PC-3 (cell line): ENCODE measurements at regions not wholly inside any gene's neighbourhood (a gene's known extent, or its start where the extent isn't known, plus 50 kb on each side); places are given as distances from the start of the nearest gene placed in this dataset.

Experiments used
- ATAC-seq: fragments of 200-7000 bp; cut with Tn5 transposase; 2 replicates; pipeline ENCODE4 v1.9.1; 2020; ENCODE audit warnings: mild to moderate bottlenecking, moderate library complexity
- BruUV-seq: library from RNA; stranded (reverse); fragments of 400-500 nt; replicated peaks from 2 replicates; lab custom pipeline; 2021; lab: Mats Ljungman, UMichigan
- CTCF ChIA-PET: fragments of 300-600 bp; sonication (Branson Sonifier 250); formaldehyde crosslinking; loops from one replicate; lab custom pipeline; 2022; ENCODE audit warnings: antibody characterized with exemption; lab: Charles Lee
- POLR2A ChIA-PET: fragments of 300-600 bp; sonication (Branson Sonifier 250); formaldehyde crosslinking; loops from one replicate; lab custom pipeline; 2022; ENCODE audit warnings: antibody characterized with exemption; ENCODE audit not compliant: unreplicated experiment; lab: Charles Lee
- DNase-seq: peaks from one replicate; pipeline ENCODE4 v3.0.0-alpha.2; 2015
- H2AFZ ChIP-seq: fragments of 300-600 bp; sonication (generic); 2 replicates; pipeline ENCODE4 v1.6.0; 2016; ENCODE audit warnings: antibody characterized with exemption, low read length
- H3F3A ChIP-seq: fragments of 300-600 bp; sonication (generic); one replicate; pipeline ENCODE4 v1.6.0; 2017; ENCODE audit warnings: antibody characterized with exemption, low read length, control low read depth, mild to moderate bottlenecking; ENCODE audit not compliant: unreplicated experiment
- H3K27ac ChIP-seq: fragments of 300-600 bp; sonication (generic); 2 replicates; pipeline ENCODE4 v1.5.1; 2016; ENCODE audit warnings: mild to moderate bottlenecking, low read length
- H3K27me3 ChIP-seq: fragments of 300-600 bp; sonication (generic); 2 replicates; pipeline ENCODE4 v1.6.1; 2016; ENCODE audit warnings: low read length, mixed read lengths
- H3K36me3 ChIP-seq: fragments of 300-600 bp; sonication (generic); 2 replicates; pipeline ENCODE4 v1.6.1; 2016; ENCODE audit warnings: low read depth, mixed run types, low read length, mixed read lengths
- H3K4me1 ChIP-seq: fragments of 300-600 bp; sonication (generic); 2 replicates; pipeline ENCODE4 v1.5.1; 2016; ENCODE audit warnings: low read length; ENCODE audit not compliant: insufficient read depth
- H3K4me2 ChIP-seq: fragments of 300-600 bp; sonication (generic); 2 replicates; pipeline ENCODE4 v1.6.0; 2016; ENCODE audit warnings: low read length
- H3K4me3 ChIP-seq: fragments of 300-600 bp; sonication (generic); 2 replicates; pipeline ENCODE4 v1.5.1; 2016; ENCODE audit warnings: mild to moderate bottlenecking, low read length, mixed read lengths
- H3K79me2 ChIP-seq: fragments of 300-600 bp; sonication (generic); 2 replicates; pipeline ENCODE4 v1.6.1; 2017; ENCODE audit warnings: low read length, mixed read lengths
- H3K9ac ChIP-seq: fragments of 300-600 bp; sonication (generic); 2 replicates; pipeline ENCODE4 v1.6.0; 2016; ENCODE audit warnings: mild to moderate bottlenecking, low read length
- H3K9me2 ChIP-seq: fragments of 300-600 bp; sonication (generic); replicated peaks from 2 replicates; pipeline ENCODE4 v1.6.1; 2016; ENCODE audit warnings: mixed run types, low read length, mixed read lengths
- H3K9me3 ChIP-seq: fragments of 300-600 bp; sonication (generic); 2 replicates; pipeline ENCODE4 v1.6.1; 2016; ENCODE audit warnings: low read length, mixed read lengths
- H4K20me1 ChIP-seq: fragments of 300-600 bp; sonication (generic); 2 replicates; pipeline ENCODE4 v1.6.1; 2016; ENCODE audit warnings: low read length, mixed read lengths
- EZH2 ChIP-seq: fragments of 300-600 bp; sonication (generic); IDR thresholded peaks from one replicate; pipeline ENCODE4 v1.6.1; 2017; ENCODE audit warnings: antibody characterized with exemption, mild to moderate bottlenecking, low read length; ENCODE audit not compliant: unreplicated experiment
- EZH2phosphoT487 ChIP-seq: fragments of 300-600 bp; sonication (generic); IDR thresholded peaks from 2 replicates; pipeline ENCODE4 v1.6.1; 2018; ENCODE audit warnings: mild to moderate bottlenecking, antibody characterized with exemption, low read length, borderline replicate concordance
- intact Hi-C: fragments of 100-400 bp; cut with micrococcal nuclease; formaldehyde crosslinking; loops from 2 replicates; pipeline ENCODE4 v1.9.0; 2023
- TF ChIP-seq, protein P1 (sequence below): fragments of 300-600 bp; sonication (generic); conservative IDR thresholded peaks from 2 replicates; pipeline ENCODE4 v1.5.1; 2017; ENCODE audit warnings: antibody characterized with exemption, low read depth, mild to moderate bottlenecking, low read length

DNA sequence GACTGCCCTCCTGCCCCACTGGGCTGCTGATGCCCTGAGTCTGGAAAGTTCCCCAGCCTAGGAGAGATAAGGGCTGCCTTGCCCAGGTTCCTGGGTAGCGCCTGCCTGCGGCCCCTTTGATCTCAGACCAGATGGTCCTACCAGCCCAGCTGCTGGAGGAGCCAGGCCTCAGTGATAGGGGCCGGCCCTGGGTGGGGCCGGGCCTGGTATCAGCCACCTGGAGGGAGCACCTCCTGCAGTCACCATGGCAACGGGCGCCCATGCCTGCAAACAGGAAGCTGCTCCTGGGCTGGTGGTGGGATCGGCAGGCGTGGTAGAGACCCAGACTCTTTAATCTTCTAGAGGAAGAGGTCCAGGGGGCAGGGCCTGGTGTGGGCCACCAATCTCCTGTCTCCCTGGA lies 119.7 kb upstream of the WNT4 start:
- DNase-seq: no peak
- Histone ChIP-seq H3K9me2 (no peaks in the 10 kb centered on the region), H3F3A (no peaks in the 10 kb centered on the region), H3K27ac (no peak overlapping the region), H2AFZ (no peak overlapping the region), H3K4me2 (no peak overlapping the region), H3K79me2 (no peaks in the 10 kb centered on the region), H3K9ac (no peak overlapping the region), H3K4me1 (peaks cover 29% of the 10 kb centered on the region), H3K36me3 (no peaks in the 10 kb centered on the region), H3K27me3 (no peaks in the 10 kb centered on the region), H3K4me3 (no peak overlapping the region), H3K9me3 (no peaks in the 10 kb centered on the region), H4K20me1 (no peaks in the 10 kb centered on the region)
- POLR2A ChIA-PET: no interaction called here
- no peak for ATAC-seq
- CTCF ChIA-PET: no interaction called here
- no TSS peak for BruUV-seq
- no peak for TF ChIP-seq EZH2
- TF ChIP-seq, protein P1, sequence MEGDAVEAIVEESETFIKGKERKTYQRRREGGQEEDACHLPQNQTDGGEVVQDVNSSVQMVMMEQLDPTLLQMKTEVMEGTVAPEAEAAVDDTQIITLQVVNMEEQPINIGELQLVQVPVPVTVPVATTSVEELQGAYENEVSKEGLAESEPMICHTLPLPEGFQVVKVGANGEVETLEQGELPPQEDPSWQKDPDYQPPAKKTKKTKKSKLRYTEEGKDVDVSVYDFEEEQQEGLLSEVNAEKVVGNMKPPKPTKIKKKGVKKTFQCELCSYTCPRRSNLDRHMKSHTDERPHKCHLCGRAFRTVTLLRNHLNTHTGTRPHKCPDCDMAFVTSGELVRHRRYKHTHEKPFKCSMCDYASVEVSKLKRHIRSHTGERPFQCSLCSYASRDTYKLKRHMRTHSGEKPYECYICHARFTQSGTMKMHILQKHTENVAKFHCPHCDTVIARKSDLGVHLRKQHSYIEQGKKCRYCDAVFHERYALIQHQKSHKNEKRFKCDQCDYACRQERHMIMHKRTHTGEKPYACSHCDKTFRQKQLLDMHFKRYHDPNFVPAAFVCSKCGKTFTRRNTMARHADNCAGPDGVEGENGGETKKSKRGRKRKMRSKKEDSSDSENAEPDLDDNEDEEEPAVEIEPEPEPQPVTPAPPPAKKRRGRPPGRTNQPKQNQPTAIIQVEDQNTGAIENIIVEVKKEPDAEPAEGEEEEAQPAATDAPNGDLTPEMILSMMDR: no peak
- TF ChIP-seq EZH2phosphoT487: no peak
- intact Hi-C loops: no loop called here

DNA sequence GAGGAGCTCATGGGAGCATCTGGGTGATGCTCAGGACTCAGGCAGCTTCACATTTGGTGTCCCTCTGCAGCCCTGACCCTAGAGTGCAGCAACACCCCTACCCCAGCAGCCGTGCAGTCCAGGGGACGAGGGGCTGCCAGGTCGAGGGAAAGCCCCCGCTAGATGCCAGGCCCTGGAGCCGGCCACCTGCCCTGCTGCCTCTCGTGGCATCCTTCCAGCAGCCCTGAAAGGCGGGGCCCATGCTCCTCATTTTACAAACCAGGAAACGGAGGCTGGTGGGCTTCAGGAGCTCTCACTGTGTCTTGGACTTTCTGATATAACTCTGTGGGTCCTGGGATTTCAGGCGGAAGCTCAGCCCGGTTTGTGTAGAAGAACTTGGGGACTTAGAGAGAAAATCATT lies 120.5 kb upstream of the WNT4 start:
- ATAC-seq: no peak
- intact Hi-C loops: no loop called here
- H3K27me3 ChIP-seq: no peaks in the 10 kb centered on the region
- BruUV-seq: no TSS peak
- no peak overlapping the region for H3K9ac ChIP-seq
- no peak overlapping the region for H3K27ac ChIP-seq
- no peak overlapping the region for H3K4me3 ChIP-seq
- H3K79me2 ChIP-seq: no peaks in the 10 kb centered on the region
- no peaks in the 10 kb centered on the region for H4K20me1 ChIP-seq
- DNase-seq: no peak
- H3K36me3 ChIP-seq: no peaks in the 10 kb centered on the region
- H3K9me2 ChIP-seq: no peaks in the 10 kb centered on the region
- POLR2A ChIA-PET: no interaction called here
- TF ChIP-seq EZH2phosphoT487 (no peak), EZH2 (no peak)
- TF ChIP-seq, protein P1: no peak
- CTCF ChIA-PET: no interaction called here
- no peaks in the 10 kb centered on the region for H3K9me3 ChIP-seq
- H3F3A ChIP-seq: no peaks in the 10 kb centered on the region
- H3K4me1 ChIP-seq: peaks cover 24% of the 10 kb centered on the region
- no peak overlapping the region for H3K4me2 ChIP-seq
- H2AFZ ChIP-seq: no peak overlapping the region

DNA sequence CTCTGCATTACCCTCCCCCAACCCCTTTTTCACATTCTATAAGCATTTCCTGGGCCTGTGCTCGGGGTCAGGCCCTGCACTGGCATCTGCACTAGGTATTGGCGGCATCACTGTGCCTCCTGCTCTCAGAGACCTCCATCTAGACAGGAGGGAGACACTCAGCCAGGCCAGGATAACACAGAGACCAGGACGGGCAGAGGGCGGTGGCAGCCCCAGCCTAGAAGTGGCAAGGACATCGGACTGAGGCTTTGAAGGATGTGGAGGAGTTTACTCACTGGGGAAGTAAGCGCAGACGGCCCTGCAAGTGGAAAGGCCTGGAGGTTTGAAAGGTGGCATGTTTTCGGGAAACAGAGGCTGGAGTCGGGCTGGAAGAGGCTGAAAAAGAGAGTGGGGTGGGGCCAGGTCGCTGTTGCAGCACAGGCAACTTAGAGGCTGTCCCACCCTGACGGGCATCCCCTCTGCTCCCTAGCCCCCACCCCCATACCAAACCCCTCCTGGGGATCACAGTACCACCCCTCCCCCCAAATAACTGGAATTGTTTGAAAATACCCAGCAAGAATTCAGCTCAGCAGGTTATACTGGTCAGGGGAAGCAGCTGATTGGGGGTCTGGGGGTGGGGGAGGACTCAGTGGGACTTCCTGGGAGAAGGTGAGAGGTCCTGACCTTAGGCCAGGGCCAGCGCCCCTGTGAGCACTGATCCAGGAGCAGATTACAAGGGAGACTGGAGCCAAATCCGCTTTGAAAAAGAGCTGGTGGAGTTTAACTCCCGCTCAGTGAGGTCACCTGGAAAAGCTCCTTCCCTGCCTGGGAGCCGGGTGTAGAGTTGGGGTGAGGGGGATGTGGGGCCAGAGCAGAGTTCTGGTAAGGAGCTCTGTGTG lies 121.8 kb upstream of the WNT4 start:
- intact Hi-C loops: no loop called here
- no peaks in the 10 kb centered on the region for H3F3A ChIP-seq
- no peak overlapping the region for H3K9ac ChIP-seq
- no peak overlapping the region for H2AFZ ChIP-seq
- H3K27me3 ChIP-seq: no peaks in the 10 kb centered on the region
- ChIA-PET POLR2A (interaction anchor here (0.6 kb wide), 1 partner anchor 809 kb away, joined by 8 read pairs; no protein-coding TSS in a partner anchor), CTCF (interaction anchor here (0.6 kb wide), 1 partner anchor 132 kb away, joined by 17 read pairs; no protein-coding TSS in a partner anchor)
- DNase-seq (no peak), ATAC-seq (no peak)
- no peak overlapping the region for H3K4me2 ChIP-seq
- no peaks in the 10 kb centered on the region for H4K20me1 ChIP-seq
- no peak overlapping the region for H3K4me3 ChIP-seq
- H3K79me2 ChIP-seq: no peaks in the 10 kb centered on the region
- no peak for TF ChIP-seq EZH2phosphoT487
- TF ChIP-seq, protein P1: no peak
- no peak for TF ChIP-seq EZH2
- no peaks in the 10 kb centered on the region for H3K9me2 ChIP-seq
- no peaks in the 10 kb centered on the region for H3K36me3 ChIP-seq
- H3K9me3 ChIP-seq: no peaks in the 10 kb centered on the region
- no peak overlapping the region for H3K27ac ChIP-seq
- BruUV-seq: no TSS peak
- H3K4me1 ChIP-seq: peaks cover 10% of the 10 kb centered on the region
